ENCODE measurements at regions not wholly inside any gene's neighbourhood (a gene's known extent, or its start where the extent isn't known, plus 50 kb on each side); places are given as distances from the start of the nearest gene placed in this dataset.

GRCh38 chr17:72342627-72343527 is 222.1 kb downstream of the SOX9 start:
- ATAC-seq: no peak
- H3K27me3 Mint-ChIP-seq (ENCODE audit: low read depth): no peaks in the 10 kb centered on the region
- CTCF ChIA-PET: no interaction called here

DNA sequence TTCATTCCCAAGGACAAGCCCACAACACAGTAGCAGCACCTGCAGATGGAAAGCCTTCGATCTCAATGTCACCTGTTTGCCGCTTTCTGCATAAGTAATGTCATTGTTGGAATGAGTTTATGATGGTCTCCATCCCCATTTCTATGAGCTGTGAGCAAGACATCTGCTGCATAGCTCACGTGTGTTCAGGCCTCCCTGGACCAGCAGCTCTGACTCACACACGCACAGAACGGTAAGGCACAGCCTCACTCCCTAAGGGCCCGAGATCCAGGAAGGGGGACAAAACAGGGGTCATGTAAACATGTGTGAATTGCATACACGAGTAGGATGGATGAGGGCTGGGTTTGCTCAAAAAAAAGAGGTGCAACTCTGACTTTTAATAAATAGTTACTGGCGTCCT is 223.1 kb downstream of the SOX9 start:
- ATAC-seq (no peak), DNase-seq (no peak)
- no peak overlapping the region for H3K4me3 Mint-ChIP-seq
- POLR2A ChIA-PET: no interaction called here
- CTCF ChIA-PET: no interaction called here
- H3K9me3 Mint-ChIP-seq (ENCODE audit: insufficient read depth): no peaks in the 10 kb centered on the region
- H3K27ac Mint-ChIP-seq: no peak overlapping the region
- H3K27me3 Mint-ChIP-seq (ENCODE audit: low read depth): no peaks in the 10 kb centered on the region
- no peaks in the 10 kb centered on the region for H3K36me3 Mint-ChIP-seq (ENCODE audit: low read depth)
- H3K4me1 Mint-ChIP-seq (ENCODE audit: low read depth): no peaks in the 10 kb centered on the region

More at GRCh38 chr17:72342627-72343527, 222.1 kb downstream of the SOX9 start:
- no peak for DNase-seq
- no peak overlapping the region for H3K27ac Mint-ChIP-seq
- H3K4me1 Mint-ChIP-seq (ENCODE audit: low read depth): no peaks in the 10 kb centered on the region
- no peaks in the 10 kb centered on the region for H3K9me3 Mint-ChIP-seq (ENCODE audit: insufficient read depth)
- no peak overlapping the region for H3K4me3 Mint-ChIP-seq
- no peaks in the 10 kb centered on the region for H3K36me3 Mint-ChIP-seq (ENCODE audit: low read depth)
- POLR2A ChIA-PET: no interaction called here

DNA sequence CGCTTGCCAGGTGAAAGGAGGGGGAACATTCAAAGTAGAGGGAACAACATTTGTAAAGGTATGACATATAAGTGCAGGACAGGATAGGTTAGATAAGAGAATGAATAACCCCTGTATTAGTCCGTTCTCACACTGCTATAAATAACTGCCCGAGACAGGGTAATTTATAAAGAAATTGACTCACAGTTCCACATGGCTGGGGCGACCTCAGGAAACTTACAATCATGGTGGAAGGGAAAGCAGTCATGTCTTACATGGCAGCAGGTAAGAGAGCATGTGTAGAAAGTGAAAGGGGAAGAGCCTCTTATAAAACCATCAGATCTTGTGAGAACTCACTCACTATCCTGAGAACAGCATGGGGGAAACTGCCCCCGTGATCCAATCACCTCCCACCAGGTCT is 223.8 kb downstream of the SOX9 start:
- H3K9me3 Mint-ChIP-seq (ENCODE audit: insufficient read depth): no peaks in the 10 kb centered on the region
- DNase-seq (no peak), ATAC-seq (no peak)
- H3K36me3 Mint-ChIP-seq (ENCODE audit: low read depth): no peaks in the 10 kb centered on the region
- H3K27me3 Mint-ChIP-seq (ENCODE audit: low read depth): no peaks in the 10 kb centered on the region
- CTCF ChIA-PET: no interaction called here
- H3K4me3 Mint-ChIP-seq: no peak overlapping the region
- POLR2A ChIA-PET: no interaction called here
- H3K4me1 Mint-ChIP-seq (ENCODE audit: low read depth): no peaks in the 10 kb centered on the region
- H3K27ac Mint-ChIP-seq: no peak overlapping the region

- DNase-seq (no peak), ATAC-seq (no peak)
- no peaks in the 10 kb centered on the region for H3K36me3 Mint-ChIP-seq (ENCODE audit: low read depth)
- ChIA-PET CTCF (no interaction called here), POLR2A (no interaction called here)
- no peaks in the 10 kb centered on the region for H3K27me3 Mint-ChIP-seq (ENCODE audit: low read depth)
- no peak overlapping the region for H3K27ac Mint-ChIP-seq
- no peak overlapping the region for H3K4me3 Mint-ChIP-seq
- no peaks in the 10 kb centered on the region for H3K9me3 Mint-ChIP-seq (ENCODE audit: insufficient read depth)
- no peaks in the 10 kb centered on the region for H3K4me1 Mint-ChIP-seq (ENCODE audit: low read depth)
These were observed 224.3 kb downstream of the SOX9 start for GRCh38 chr17:72345088-72345487.

- H3K4me1 Mint-ChIP-seq (ENCODE audit: low read depth): no peaks in the 10 kb centered on the region
- ChIA-PET POLR2A (no interaction called here), CTCF (no interaction called here)
- no peaks in the 10 kb centered on the region for H3K9me3 Mint-ChIP-seq (ENCODE audit: insufficient read depth)
- ATAC-seq (no peak), DNase-seq (no peak)
- H3K36me3 Mint-ChIP-seq (ENCODE audit: low read depth): no peaks in the 10 kb centered on the region
- no peaks in the 10 kb centered on the region for H3K27me3 Mint-ChIP-seq (ENCODE audit: low read depth)
- no peak overlapping the region for H3K27ac Mint-ChIP-seq
- H3K4me3 Mint-ChIP-seq: no peak overlapping the region
These were observed 224.7 kb downstream of the SOX9 start for GRCh38 chr17:72345536-72345935.

- no peaks in the 10 kb centered on the region for H3K4me1 Mint-ChIP-seq (ENCODE audit: low read depth)
- ChIA-PET CTCF (no interaction called here), POLR2A (no interaction called here)
- ATAC-seq (no peak), DNase-seq (no peak)
- H3K9me3 Mint-ChIP-seq (ENCODE audit: insufficient read depth): no peaks in the 10 kb centered on the region
- H3K27me3 Mint-ChIP-seq (ENCODE audit: low read depth): no peaks in the 10 kb centered on the region
- H3K27ac Mint-ChIP-seq: no peak overlapping the region
- no peaks in the 10 kb centered on the region for H3K36me3 Mint-ChIP-seq (ENCODE audit: low read depth)
- no peak overlapping the region for H3K4me3 Mint-ChIP-seq
These were observed 225.5 kb downstream of the SOX9 start for GRCh38 chr17:72346306-72346705.

DNA sequence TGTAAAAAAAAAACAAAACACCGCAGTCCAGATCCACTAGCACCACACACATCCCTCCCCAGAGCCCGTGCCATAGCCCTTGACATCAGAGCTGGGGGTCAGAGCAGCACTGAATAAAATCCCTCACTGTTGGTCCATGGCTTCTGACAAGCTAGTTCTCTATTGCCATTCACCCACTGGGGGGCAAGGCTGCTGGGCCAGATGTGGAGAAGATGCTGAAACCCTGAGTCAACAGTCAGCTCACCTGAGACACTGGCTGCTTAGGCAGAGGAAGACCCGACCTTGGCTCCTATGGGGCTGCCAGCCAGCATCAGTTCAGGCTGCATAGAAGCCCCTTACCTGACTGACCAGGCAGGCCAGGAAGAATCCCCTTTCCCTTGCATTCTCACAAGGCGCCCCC is 228.2 kb downstream of the SOX9 start:
- CTCF ChIA-PET: no interaction called here
- no peaks in the 10 kb centered on the region for H3K27me3 Mint-ChIP-seq (ENCODE audit: low read depth)
- H3K9me3 Mint-ChIP-seq (ENCODE audit: insufficient read depth): peaks cover 2% of the 10 kb centered on the region
- no peak for ATAC-seq
- DNase-seq: no peak
- no peak overlapping the region for H3K27ac Mint-ChIP-seq
- no peaks in the 10 kb centered on the region for H3K4me1 Mint-ChIP-seq (ENCODE audit: low read depth)
- H3K4me3 Mint-ChIP-seq: no peak overlapping the region
- H3K36me3 Mint-ChIP-seq (ENCODE audit: low read depth): no peaks in the 10 kb centered on the region
- POLR2A ChIA-PET: no interaction called here

DNA sequence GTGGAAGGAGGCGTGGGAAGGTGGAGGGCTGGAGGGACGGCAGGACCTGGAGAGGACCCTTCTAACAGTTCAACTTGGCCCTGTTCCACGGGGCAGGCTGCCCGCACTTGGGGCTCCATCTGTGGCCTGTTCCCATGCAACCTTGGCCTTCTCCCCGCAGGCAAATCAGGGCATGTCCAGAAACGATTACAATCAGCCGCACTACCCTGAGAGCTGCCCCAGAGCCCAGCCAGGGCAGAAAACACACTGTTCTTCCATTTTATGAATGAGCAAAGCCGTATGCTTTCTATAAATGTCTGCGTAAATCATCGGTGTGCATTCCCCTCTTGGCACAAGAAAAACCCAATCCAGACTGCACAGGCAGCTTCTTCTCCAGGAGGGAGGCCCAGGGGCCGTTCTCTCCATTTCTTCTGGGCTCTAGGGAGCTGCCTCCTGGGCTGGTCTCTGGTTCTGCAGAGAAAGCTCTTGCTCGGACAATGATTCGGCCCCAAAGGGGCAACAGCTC is 228.7 kb downstream of the SOX9 start:
- Mint-ChIP-seq H3K27ac (no peak overlapping the region), H3K27me3 (ENCODE audit: low read depth) (no peaks in the 10 kb centered on the region), H3K9me3 (ENCODE audit: insufficient read depth) (peaks cover 4% of the 10 kb centered on the region), H3K36me3 (ENCODE audit: low read depth) (no peaks in the 10 kb centered on the region), H3K4me1 (ENCODE audit: low read depth) (no peaks in the 10 kb centered on the region), H3K4me3 (no peak overlapping the region)
- POLR2A ChIA-PET: no interaction called here
- CTCF ChIA-PET: no interaction called here
- ATAC-seq (no peak), DNase-seq (no peak)

- H3K36me3 Mint-ChIP-seq (ENCODE audit: low read depth): no peaks in the 10 kb centered on the region
- CTCF ChIA-PET: no interaction called here
- H3K4me1 Mint-ChIP-seq (ENCODE audit: low read depth): no peaks in the 10 kb centered on the region
- no peaks in the 10 kb centered on the region for H3K27me3 Mint-ChIP-seq (ENCODE audit: low read depth)
- H3K4me3 Mint-ChIP-seq: no peak overlapping the region
- H3K27ac Mint-ChIP-seq: no peak overlapping the region
- H3K9me3 Mint-ChIP-seq (ENCODE audit: insufficient read depth): peaks cover 4% of the 10 kb centered on the region
- ATAC-seq: no peak
- POLR2A ChIA-PET: no interaction called here
- no peak for DNase-seq
These were observed 229.3 kb downstream of the SOX9 start for GRCh38 chr17:72350073-72350472.

DNA sequence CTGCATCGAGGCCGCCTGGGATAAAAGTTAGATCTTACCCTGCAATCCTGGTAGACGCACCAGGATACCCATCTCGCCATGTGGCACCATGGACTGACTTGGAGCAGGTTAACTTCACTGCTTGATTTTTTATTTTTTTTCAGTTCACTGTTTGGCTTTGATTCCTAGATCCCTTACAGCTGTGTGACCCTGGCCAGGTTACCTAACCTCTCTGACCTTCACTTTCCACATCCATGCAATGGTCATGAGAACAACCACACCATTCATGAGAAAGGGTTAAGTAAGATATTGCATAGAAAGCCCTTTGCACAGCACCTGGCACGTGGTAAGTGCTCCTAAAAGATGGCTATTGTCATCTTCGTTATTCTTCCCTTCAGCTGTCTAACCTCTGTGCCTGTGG is 230.5 kb downstream of the SOX9 start:
- DNase-seq (no peak), ATAC-seq (no peak)
- H3K27ac Mint-ChIP-seq: no peak overlapping the region
- H3K9me3 Mint-ChIP-seq (ENCODE audit: insufficient read depth): peaks cover 4% of the 10 kb centered on the region
- H3K4me3 Mint-ChIP-seq: no peak overlapping the region
- ChIA-PET POLR2A (no interaction called here), CTCF (no interaction called here)
- H3K4me1 Mint-ChIP-seq (ENCODE audit: low read depth): no peaks in the 10 kb centered on the region
- H3K27me3 Mint-ChIP-seq (ENCODE audit: low read depth): no peaks in the 10 kb centered on the region
- no peaks in the 10 kb centered on the region for H3K36me3 Mint-ChIP-seq (ENCODE audit: low read depth)

- H3K36me3 Mint-ChIP-seq (ENCODE audit: low read depth): no peaks in the 10 kb centered on the region
- no peak overlapping the region for H3K27ac Mint-ChIP-seq
- POLR2A ChIA-PET: no interaction called here
These were observed 231.1 kb downstream of the SOX9 start for GRCh38 chr17:72351884-72352346.

DNA sequence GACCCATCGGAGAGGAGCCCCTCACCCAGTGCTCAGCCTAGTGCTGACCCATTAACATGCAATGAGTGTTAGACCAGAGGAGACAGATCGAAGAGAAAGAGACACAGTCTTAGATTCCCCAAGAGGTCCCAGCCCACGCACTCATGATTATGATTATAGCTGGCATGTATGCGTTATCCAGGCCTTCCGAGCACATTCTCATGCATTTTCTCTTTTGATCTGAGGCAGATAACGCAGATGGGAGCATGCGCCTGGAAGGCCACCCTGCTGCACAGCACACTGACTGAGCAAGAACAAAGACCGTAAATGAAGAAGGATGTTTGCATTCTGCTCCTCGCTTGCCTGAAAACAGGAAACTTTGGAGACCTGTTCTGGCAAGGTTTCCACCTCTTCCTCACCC is 232.7 kb downstream of the SOX9 start:
- H3K36me3 Mint-ChIP-seq (ENCODE audit: low read depth): no peaks in the 10 kb centered on the region
- POLR2A ChIA-PET: no interaction called here
- DNase-seq (no peak), ATAC-seq (no peak)
- peaks cover 4% of the 10 kb centered on the region for H3K9me3 Mint-ChIP-seq (ENCODE audit: insufficient read depth)
- no peaks in the 10 kb centered on the region for H3K27me3 Mint-ChIP-seq (ENCODE audit: low read depth)
- no peaks in the 10 kb centered on the region for H3K4me1 Mint-ChIP-seq (ENCODE audit: low read depth)
- H3K27ac Mint-ChIP-seq: no peak overlapping the region
- no peak overlapping the region for H3K4me3 Mint-ChIP-seq
- CTCF ChIA-PET: no interaction called here

More at GRCh38 chr17:72351884-72352346, 231.1 kb downstream of the SOX9 start:
- ATAC-seq (no peak), DNase-seq (no peak)
- Mint-ChIP-seq H3K9me3 (ENCODE audit: insufficient read depth) (peaks cover 4% of the 10 kb centered on the region), H3K4me1 (ENCODE audit: low read depth) (no peaks in the 10 kb centered on the region), H3K4me3 (no peak overlapping the region), H3K27me3 (ENCODE audit: low read depth) (no peaks in the 10 kb centered on the region)
- CTCF ChIA-PET: no interaction called here

- H3K27me3 Mint-ChIP-seq (ENCODE audit: low read depth): no peaks in the 10 kb centered on the region
- H3K4me1 Mint-ChIP-seq (ENCODE audit: low read depth): no peaks in the 10 kb centered on the region
- peaks cover 4% of the 10 kb centered on the region for H3K9me3 Mint-ChIP-seq (ENCODE audit: insufficient read depth)
- H3K4me3 Mint-ChIP-seq: no peak overlapping the region
- H3K36me3 Mint-ChIP-seq (ENCODE audit: low read depth): no peaks in the 10 kb centered on the region
- CTCF ChIA-PET: no interaction called here
- POLR2A ChIA-PET: no interaction called here
- ATAC-seq (no peak), DNase-seq (no peak)
- no peak overlapping the region for H3K27ac Mint-ChIP-seq
These were observed 233.3 kb downstream of the SOX9 start for GRCh38 chr17:72354071-72354470.
